Body of pancreas (tissue), 4 donors: ENCODE measurements at regions not wholly inside any gene's neighbourhood (a gene's known extent, or its start where the extent isn't known, plus 50 kb on each side); places are given as distances from the start of the nearest gene placed in this dataset.

ENCODE experiments used
- ATAC-seq: fragments of 150-250 bp; one replicate; pipeline ENCODE4 v1.9.1; 2016
- DNase-seq, 4 donors: peaks; one replicate each; pipeline ENCODE4 v3.0.0-alpha.2; 2019
- H3K27ac ChIP-seq, 4 donors: fragments of 200-600 bp; sonication (generic); 1 replicate in 3 of 4; 2 replicates in 1 of 4; pipeline versions ENCODE4 v1.5.1 to v1.6.1; 2016 to 2019; ENCODE audit warnings: mild to moderate bottlenecking in 1 of 4, mixed read lengths in 1 of 4, moderate library complexity in 1 of 4
- H3K27me3 ChIP-seq, 2 donors: fragments of 200-600 bp; sonication (generic); one replicate each; pipeline ENCODE4 v1.6.0; 2016; ENCODE audit warnings: mild to moderate bottlenecking in 1 of 2
- H3K36me3 ChIP-seq, 2 donors: fragments of 200-600 bp; sonication (generic); replicated peaks in 1 of 2; 2 replicates each; pipeline ENCODE4 v1.5.1; 2016; ENCODE audit warnings: low read depth in 2 of 2; ENCODE audit not compliant: insufficient read depth in 1 of 2
- H3K4me1 ChIP-seq: fragments of 200-600 bp; sonication (generic); one replicate; pipeline ENCODE4 v1.6.0; 2016
- H3K4me3 ChIP-seq, 2 donors: fragments of 200-600 bp; sonication (generic); 1 replicate in 1 of 2; 2 replicates in 1 of 2; pipeline ENCODE4 v1.5.1; 2016 to 2019
- H3K9me3 ChIP-seq, 3 donors: fragments of 200-600 bp; sonication (generic); 1 replicate in 2 of 3; 2 replicates in 1 of 3; pipeline ENCODE4 v1.5.1; 2016
- POLR2A ChIP-seq, 3 donors: fragments of 450-650 bp; IDR thresholded peaks; one replicate each; pipeline ENCODE4 v1.6.1; 2016; ENCODE audit warnings: antibody characterized with exemption in 3 of 3, mild to moderate bottlenecking in 2 of 3
- WGBS, 2 donors: methylation state at CpG; one replicate each; pipeline ENCODE4 v1.1.5; 2017; 5-methylcytosine and 5-hydroxymethylcytosine counted together
- intact Hi-C: fragments of 100-400 bp; cut with DNase I; formaldehyde crosslinking; loops from one replicate; pipeline ENCODE4 v1.15.1; 2023
- TF ChIP-seq, protein P1 (sequence below), 7 experiments: fragments of 450-650 bp in 4 of 7; fragments of 200-600 bp in 3 of 7; sonication (generic) in 3 of 7; IDR thresholded peaks; one replicate each; pipeline ENCODE4 v1.5.1; 2016 to 2019; ENCODE audit warnings: antibody characterized with exemption in 7 of 7

DNA sequence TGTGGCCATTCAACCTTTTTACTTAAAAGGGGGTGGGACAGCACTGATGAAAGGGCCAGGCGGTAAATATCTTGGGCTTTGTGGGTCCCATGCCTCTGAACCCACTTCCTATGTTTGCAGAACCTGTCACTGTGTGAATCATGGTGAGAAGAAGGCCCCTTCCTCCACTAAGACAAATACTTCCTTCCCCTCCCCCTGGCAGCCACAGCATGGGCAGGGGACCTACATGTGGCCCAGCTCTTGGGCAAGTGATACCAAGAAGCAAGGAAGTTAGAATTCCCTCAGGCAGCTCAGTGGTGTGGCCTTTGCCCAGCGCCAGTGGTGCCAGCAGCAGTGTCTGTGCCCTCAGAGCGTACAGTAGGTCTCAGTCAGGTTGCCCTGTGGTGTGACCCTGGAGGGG, 168.6 kb downstream of the TRIM33 start:
- no peak for ATAC-seq
- intact Hi-C loops: no loop called here
- no peak for DNase-seq

DNA sequence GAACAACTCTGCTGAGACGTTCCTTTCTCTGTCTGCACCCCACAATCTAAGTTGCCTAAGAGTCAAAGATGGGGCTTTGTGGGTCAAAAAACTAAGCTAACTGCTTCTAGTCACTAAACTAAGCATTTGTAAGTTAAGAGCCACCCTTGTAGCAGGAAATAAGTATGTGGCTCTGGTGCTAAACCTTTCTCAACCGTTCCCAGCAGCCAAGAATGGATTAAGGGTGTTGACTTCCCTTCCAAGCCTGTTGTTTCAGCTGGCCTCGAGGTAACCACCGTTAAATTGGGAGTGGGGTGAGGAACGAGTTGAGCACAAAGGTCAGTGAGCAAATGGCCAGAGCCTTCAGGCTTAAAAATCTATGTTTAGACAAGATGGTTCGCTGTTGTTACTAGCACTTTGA, 169.1 kb downstream of the TRIM33 start:
- intact Hi-C loops: no loop called here
- ATAC-seq: no peak
- H3K27me3 ChIP-seq: no peaks in the 10 kb centered on the region
- DNase-seq: no peak
- no peaks in the 10 kb centered on the region for H3K9me3 ChIP-seq
- H3K4me3 ChIP-seq: no peak overlapping the region
- H3K27ac ChIP-seq: no peak overlapping the region
- 21 to 26% methylated on average over 6 of the region's 6 CpGs for WGBS, 2 donors
- no peaks in the 10 kb centered on the region for H3K36me3 ChIP-seq
- H3K4me1 ChIP-seq: peaks cover 10% of the 10 kb centered on the region
- no peak for TF ChIP-seq POLR2A (IDR thresholded peaks at IDR 0.05)
- TF ChIP-seq, protein P1, sequence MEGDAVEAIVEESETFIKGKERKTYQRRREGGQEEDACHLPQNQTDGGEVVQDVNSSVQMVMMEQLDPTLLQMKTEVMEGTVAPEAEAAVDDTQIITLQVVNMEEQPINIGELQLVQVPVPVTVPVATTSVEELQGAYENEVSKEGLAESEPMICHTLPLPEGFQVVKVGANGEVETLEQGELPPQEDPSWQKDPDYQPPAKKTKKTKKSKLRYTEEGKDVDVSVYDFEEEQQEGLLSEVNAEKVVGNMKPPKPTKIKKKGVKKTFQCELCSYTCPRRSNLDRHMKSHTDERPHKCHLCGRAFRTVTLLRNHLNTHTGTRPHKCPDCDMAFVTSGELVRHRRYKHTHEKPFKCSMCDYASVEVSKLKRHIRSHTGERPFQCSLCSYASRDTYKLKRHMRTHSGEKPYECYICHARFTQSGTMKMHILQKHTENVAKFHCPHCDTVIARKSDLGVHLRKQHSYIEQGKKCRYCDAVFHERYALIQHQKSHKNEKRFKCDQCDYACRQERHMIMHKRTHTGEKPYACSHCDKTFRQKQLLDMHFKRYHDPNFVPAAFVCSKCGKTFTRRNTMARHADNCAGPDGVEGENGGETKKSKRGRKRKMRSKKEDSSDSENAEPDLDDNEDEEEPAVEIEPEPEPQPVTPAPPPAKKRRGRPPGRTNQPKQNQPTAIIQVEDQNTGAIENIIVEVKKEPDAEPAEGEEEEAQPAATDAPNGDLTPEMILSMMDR (IDR thresholded peaks at IDR 0.05): no peak

More for the DNA sequence above, 168.6 kb downstream of the TRIM33 start:
- Histone ChIP-seq H3K9me3 (no peaks in the 10 kb centered on the region), H3K4me3 (no peak overlapping the region), H3K36me3 (no peaks in the 10 kb centered on the region), H3K4me1 (peaks cover 10% of the 10 kb centered on the region), H3K27ac (no peak overlapping the region), H3K27me3 (no peaks in the 10 kb centered on the region)
- 69 to 81% methylated on average over 3 of the region's 3 CpGs for WGBS, 2 donors
- TF ChIP-seq, protein P1 (IDR thresholded peaks at IDR 0.05): no peak
- no peak for TF ChIP-seq POLR2A (IDR thresholded peaks at IDR 0.05)

DNA sequence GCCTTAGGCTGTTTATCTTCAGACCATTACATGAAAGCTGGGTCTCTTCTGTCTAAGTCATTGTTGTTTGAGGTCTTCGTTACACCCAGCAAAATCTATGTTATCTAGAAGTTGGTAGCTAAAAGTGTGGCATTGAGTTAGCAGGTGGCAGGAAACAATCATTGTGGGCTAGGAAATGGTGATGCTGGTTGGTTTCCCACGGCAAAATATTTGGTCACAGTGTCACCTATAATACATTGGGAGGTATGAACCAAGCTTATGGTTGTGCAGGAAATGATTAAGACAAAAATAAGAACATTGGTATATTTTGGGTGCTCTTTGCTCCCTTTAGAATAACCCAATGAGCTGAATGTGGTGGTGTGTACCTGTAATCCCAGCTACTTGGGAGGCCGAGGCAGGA, 169.7 kb downstream of the TRIM33 start:
- no peaks in the 10 kb centered on the region for H3K9me3 ChIP-seq
- DNase-seq: no peak

DNA sequence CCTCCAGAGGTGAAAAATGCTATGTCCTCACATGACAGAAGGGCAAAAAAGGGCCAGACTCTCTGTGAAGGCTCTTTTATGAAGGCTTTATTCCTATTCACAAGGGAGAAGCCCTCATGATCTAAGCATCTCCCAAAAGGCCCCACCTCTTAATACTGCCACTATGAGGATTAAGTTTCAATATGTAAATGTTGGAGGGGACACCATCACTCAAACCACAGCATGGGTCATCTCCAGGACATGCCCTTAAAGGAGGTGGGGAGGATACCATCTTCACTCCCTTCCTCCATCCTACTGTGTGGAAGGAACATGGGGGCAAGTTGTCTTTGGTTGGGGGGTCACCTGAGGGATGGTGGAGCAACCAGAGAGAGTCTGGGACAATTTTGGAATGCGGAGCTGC, 170.1 kb downstream of the TRIM33 start:
- TF ChIP-seq, protein P1 (IDR thresholded peaks at IDR 0.05): no peak
- no peak for TF ChIP-seq POLR2A (IDR thresholded peaks at IDR 0.05)
- Histone ChIP-seq H3K27ac (no peak overlapping the region), H3K27me3 (no peaks in the 10 kb centered on the region), H3K4me3 (no peak overlapping the region), H3K36me3 (no peaks in the 10 kb centered on the region), H3K4me1 (peaks cover 5% of the 10 kb centered on the region), H3K9me3 (no peaks in the 10 kb centered on the region)
- intact Hi-C loops: no loop called here
- 50 to 83% methylated on average over 1 of the region's 1 CpG for WGBS, 2 donors
- DNase-seq: no peak
- no peak for ATAC-seq

More for the DNA sequence above, 169.7 kb downstream of the TRIM33 start:
- no peaks in the 10 kb centered on the region for H3K27me3 ChIP-seq
- WGBS, 2 donors: 59 to 61% methylated on average over 3 of the region's 3 CpGs
- H3K27ac ChIP-seq: no peak overlapping the region
- intact Hi-C loops: no loop called here
- TF ChIP-seq, protein P1 (IDR thresholded peaks at IDR 0.05): no peak
- TF ChIP-seq POLR2A (IDR thresholded peaks at IDR 0.05): no peak
- no peak for ATAC-seq
- H3K4me3 ChIP-seq: no peak overlapping the region
- H3K36me3 ChIP-seq: no peaks in the 10 kb centered on the region
- peaks cover 7% of the 10 kb centered on the region for H3K4me1 ChIP-seq

DNA sequence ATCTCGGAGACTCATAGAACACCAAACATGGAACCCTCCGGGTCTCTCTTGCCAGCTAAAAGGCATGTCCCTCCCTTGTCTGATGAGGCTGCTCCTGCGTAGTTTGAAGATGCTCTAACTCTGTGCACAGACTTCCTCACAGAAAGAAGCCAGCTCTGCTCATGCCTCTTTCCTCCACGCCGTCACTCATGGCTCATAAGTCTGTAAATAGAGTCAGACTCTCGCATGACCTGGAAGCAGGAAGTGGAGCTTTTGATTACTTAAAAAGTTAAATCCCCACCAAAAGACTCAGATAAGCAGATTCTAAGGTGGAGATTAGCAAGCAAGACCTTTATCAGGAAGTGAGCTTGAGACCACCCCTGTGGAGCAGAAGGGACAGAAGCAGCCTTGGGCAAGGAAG, 171.6 kb downstream of the TRIM33 start:
- Histone ChIP-seq H3K27me3 (no peaks in the 10 kb centered on the region), H3K27ac (no peak overlapping the region), H3K4me1 (no peaks in the 10 kb centered on the region), H3K9me3 (no peaks in the 10 kb centered on the region), H3K36me3 (no peaks in the 10 kb centered on the region), H3K4me3 (no peak overlapping the region)
- no peak for TF ChIP-seq POLR2A (IDR thresholded peaks at IDR 0.05)
- TF ChIP-seq, protein P1 (IDR thresholded peaks at IDR 0.05): no peak
- intact Hi-C loops: no loop called here
- ATAC-seq: no peak
- DNase-seq: no peak
- WGBS, 2 donors: 67 to 71% methylated on average over 6 of the region's 6 CpGs
